A673 (cell line): ENCODE measurements at regions not wholly inside any gene's neighbourhood (a gene's known extent, or its start where the extent isn't known, plus 50 kb on each side); places are given as distances from the start of the nearest gene placed in this dataset.

Experiments
- BruUV-seq: library from RNA; stranded (reverse); fragments of 400-500 nt; replicated peaks from 2 replicates; lab custom pipeline; 2021; lab: Mats Ljungman, UMichigan
- CTCF ChIA-PET: fragments of 300-600 bp; sonication (Branson Sonifier 250); formaldehyde crosslinking; loops from one replicate; lab custom pipeline; 2022; ENCODE audit warnings: antibody characterized with exemption; lab: Charles Lee
- POLR2A ChIA-PET: fragments of 300-600 bp; sonication (Branson Sonifier 250); formaldehyde crosslinking; loops from one replicate; lab custom pipeline; 2022; ENCODE audit warnings: antibody characterized with exemption; ENCODE audit not compliant: low non-redundant PET; lab: Charles Lee
- DNase-seq: peaks from one replicate; pipeline ENCODE4 v3.0.0-alpha.2; 2015; ENCODE audit warnings: low spot score
- H3K27ac ChIP-seq: fragments of 200-600 bp; sonication (generic); 2 replicates; pipeline ENCODE4 v1.5.1; 2016; ENCODE audit warnings: mixed run types, low read depth, mild to moderate bottlenecking, mixed read lengths, antibody characterized with exemption, low read length; ENCODE audit not compliant: poor library complexity, severe bottlenecking
- H3K27me3 ChIP-seq: fragments of 200-600 bp; sonication (generic); replicated peaks from 2 replicates; pipeline ENCODE4 v1.6.1; 2017; ENCODE audit warnings: mixed run types, low read depth, mild to moderate bottlenecking, mixed read lengths, antibody characterized with exemption, low read length; ENCODE audit not compliant: insufficient read depth, poor library complexity
- H3K36me3 ChIP-seq: fragments of 200-600 bp; sonication (generic); 2 replicates; pipeline ENCODE4 v1.6.1; 2016; ENCODE audit warnings: mixed run types, mild to moderate bottlenecking, mixed read lengths, antibody characterized with exemption, low read length; ENCODE audit not compliant: insufficient read depth, poor library complexity, severe bottlenecking
- H3K4me1 ChIP-seq: fragments of 200-600 bp; sonication (generic); 2 replicates; pipeline ENCODE4 v1.6.1; 2017; ENCODE audit warnings: mixed run types, mild to moderate bottlenecking, mixed read lengths, antibody characterized with exemption, low read length; ENCODE audit not compliant: insufficient read depth, poor library complexity, severe bottlenecking
- H3K4me3 ChIP-seq: fragments of 200-600 bp; sonication (generic); 2 replicates; pipeline ENCODE4 v1.5.1; 2016; ENCODE audit warnings: low read depth, mixed run types, mild to moderate bottlenecking, mixed read lengths, low read length; ENCODE audit not compliant: poor library complexity, severe bottlenecking
- H3K9me3 ChIP-seq: fragments of 200-600 bp; sonication (generic); 2 replicates; pipeline ENCODE4 v1.6.1; 2016; ENCODE audit warnings: mixed run types, low read depth, mild to moderate bottlenecking, mixed read lengths, antibody characterized with exemption, low read length; ENCODE audit not compliant: poor library complexity, severe bottlenecking
- CTCF ChIP-seq: fragments of 300-800, 200-600 bp; sonication (generic); conservative IDR thresholded peaks from 2 replicates; pipeline ENCODE4 v1.5.1; 2017; ENCODE audit warnings: low read depth, mild to moderate bottlenecking, antibody characterized with exemption, low read length, moderate library complexity, mixed read lengths
- EZH2 ChIP-seq: fragments of 200-600 bp; sonication (generic); IDR thresholded peaks from 2 replicates; pipeline ENCODE4 v1.6.1; 2017; ENCODE audit warnings: borderline replicate concordance, low read depth, mild to moderate bottlenecking, mixed read lengths, antibody characterized with exemption, low read length; ENCODE audit not compliant: poor library complexity, severe bottlenecking
- intact Hi-C: fragments of 100-400 bp; cut with micrococcal nuclease; formaldehyde crosslinking; loops from one replicate; pipeline ENCODE4 v1.10.0; 2022; ENCODE audit not compliant: unreplicated experiment

DNA sequence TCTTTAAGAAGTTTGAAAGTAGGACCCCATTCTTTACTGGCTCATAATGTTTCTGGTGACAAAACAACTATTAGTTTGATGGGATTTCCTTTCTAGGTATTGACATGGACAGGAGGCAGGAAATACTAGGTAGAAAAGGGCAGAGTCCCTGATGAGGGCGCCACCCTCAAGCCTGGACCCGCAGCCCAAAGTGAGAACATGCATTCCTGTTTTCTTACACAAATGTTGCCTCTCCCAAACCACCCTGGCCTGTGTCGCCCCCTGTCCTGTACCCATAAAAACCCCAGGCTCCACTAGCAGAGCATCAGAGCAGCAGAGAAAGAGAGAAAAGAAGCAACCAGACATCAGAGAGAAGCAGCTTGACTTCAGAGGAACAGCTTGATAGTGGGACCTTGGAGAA, 1055.2 kb upstream of the POT1 start:
- intact Hi-C loops = no loop called here
- ChIA-PET CTCF (no interaction called here), POLR2A (no interaction called here)
- no peaks in the 10 kb centered on the region for H3K4me1 ChIP-seq
- no peak for TF ChIP-seq CTCF
- no peak for TF ChIP-seq EZH2
- peaks cover 3% of the 10 kb centered on the region for H3K9me3 ChIP-seq
- BruUV-seq = no TSS peak
- H3K4me3 ChIP-seq = no peak overlapping the region
- H3K27me3 ChIP-seq = no peaks in the 10 kb centered on the region
- no peaks in the 10 kb centered on the region for H3K36me3 ChIP-seq
- no peak overlapping the region for H3K27ac ChIP-seq
- DNase-seq = no peak

- POLR2A ChIA-PET = no interaction called here
- DNase-seq = no peak
- CTCF ChIA-PET = no interaction called here
- intact Hi-C loops = no loop called here
- Histone ChIP-seq H3K4me3 (no peak overlapping the region), H3K36me3 (no peaks in the 10 kb centered on the region), H3K27me3 (no peaks in the 10 kb centered on the region), H3K27ac (no peak overlapping the region), H3K9me3 (no peaks in the 10 kb centered on the region), H3K4me1 (no peaks in the 10 kb centered on the region)
- no TSS peak for BruUV-seq
- no peak for TF ChIP-seq EZH2
- no peak for TF ChIP-seq CTCF
Measured at GRCh38 chr7:125971656-125972055, 1042.0 kb upstream of the POT1 start.

DNA sequence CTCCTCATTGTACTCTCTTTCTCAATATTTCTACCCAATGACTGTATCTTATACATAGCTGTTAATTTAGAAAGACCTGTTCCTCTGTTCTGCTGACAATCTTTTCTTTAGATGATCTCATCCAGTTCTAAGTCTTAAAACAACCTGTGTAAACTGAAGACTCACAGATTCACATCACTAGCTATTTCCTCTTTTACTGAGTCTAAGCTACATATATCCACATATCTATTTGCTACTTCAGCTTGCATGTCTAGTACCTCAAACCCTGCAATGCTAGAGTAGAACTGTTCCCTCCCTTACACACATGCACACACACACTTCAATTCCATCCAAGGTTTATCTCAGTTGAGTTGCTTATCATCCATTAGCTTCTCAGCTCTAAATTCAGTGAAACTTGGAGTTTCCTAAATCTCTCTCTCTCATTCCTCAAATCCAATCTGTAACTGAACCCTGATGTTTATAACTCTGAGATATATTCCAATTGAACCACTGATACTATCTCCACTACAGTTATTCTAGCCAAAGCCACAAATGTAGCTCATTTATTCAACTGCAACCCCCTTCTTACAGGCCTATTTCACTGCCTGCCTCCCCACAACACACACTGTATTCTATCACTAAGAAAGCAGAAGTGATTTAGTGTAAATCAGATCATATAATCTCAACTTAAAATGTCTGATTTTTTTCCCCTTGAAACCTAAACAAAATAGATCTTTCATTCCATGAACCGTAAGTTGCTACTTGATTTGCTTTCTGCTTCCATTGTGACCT, 1036.8 kb upstream of the POT1 start:
- no peak for TF ChIP-seq EZH2
- TF ChIP-seq CTCF = no peak
- H3K4me1 ChIP-seq = no peaks in the 10 kb centered on the region
- H3K27me3 ChIP-seq = no peaks in the 10 kb centered on the region
- H3K4me3 ChIP-seq = no peak overlapping the region
- POLR2A ChIA-PET = no interaction called here
- no peaks in the 10 kb centered on the region for H3K9me3 ChIP-seq
- CTCF ChIA-PET = no interaction called here
- no peak for DNase-seq
- intact Hi-C loops = no loop called here
- no peaks in the 10 kb centered on the region for H3K36me3 ChIP-seq
- no peak overlapping the region for H3K27ac ChIP-seq
- no TSS peak for BruUV-seq
